ENCODE measurements at regions not wholly inside any gene's neighbourhood (a gene's known extent, or its start where the extent isn't known, plus 50 kb on each side); places are given as distances from the start of the nearest gene placed in this dataset.

- TF ChIP-seq, protein P1, sequence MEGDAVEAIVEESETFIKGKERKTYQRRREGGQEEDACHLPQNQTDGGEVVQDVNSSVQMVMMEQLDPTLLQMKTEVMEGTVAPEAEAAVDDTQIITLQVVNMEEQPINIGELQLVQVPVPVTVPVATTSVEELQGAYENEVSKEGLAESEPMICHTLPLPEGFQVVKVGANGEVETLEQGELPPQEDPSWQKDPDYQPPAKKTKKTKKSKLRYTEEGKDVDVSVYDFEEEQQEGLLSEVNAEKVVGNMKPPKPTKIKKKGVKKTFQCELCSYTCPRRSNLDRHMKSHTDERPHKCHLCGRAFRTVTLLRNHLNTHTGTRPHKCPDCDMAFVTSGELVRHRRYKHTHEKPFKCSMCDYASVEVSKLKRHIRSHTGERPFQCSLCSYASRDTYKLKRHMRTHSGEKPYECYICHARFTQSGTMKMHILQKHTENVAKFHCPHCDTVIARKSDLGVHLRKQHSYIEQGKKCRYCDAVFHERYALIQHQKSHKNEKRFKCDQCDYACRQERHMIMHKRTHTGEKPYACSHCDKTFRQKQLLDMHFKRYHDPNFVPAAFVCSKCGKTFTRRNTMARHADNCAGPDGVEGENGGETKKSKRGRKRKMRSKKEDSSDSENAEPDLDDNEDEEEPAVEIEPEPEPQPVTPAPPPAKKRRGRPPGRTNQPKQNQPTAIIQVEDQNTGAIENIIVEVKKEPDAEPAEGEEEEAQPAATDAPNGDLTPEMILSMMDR (IDR thresholded peaks at IDR 0.05), result no peak
- TF ChIP-seq EZH2 (IDR thresholded peaks at IDR 0.05; ENCODE audit: borderline replicate concordance, insufficient read depth, low read depth, low read length, poor library complexity, severe bottlenecking), result no peak
Measured at GRCh38 chr2:209095432-209095831, 328.4 kb upstream of the MAP2 start.
